GM04504 (cell line): ENCODE measurements at regions not wholly inside any gene's neighbourhood (a gene's known extent, or its start where the extent isn't known, plus 50 kb on each side); places are given as distances from the start of the nearest gene placed in this dataset.
"Not testable (repeated sequence)": the region's sequence is repeated elsewhere in the genome, so short reads cannot be mapped to it uniquely, and the experiment has no call there.

Experiments used
- DNase-seq: peaks from one replicate; pipeline ENCODE4 v3.0.0-alpha.2; 2012; ENCODE audit warnings: low read depth

DNA sequence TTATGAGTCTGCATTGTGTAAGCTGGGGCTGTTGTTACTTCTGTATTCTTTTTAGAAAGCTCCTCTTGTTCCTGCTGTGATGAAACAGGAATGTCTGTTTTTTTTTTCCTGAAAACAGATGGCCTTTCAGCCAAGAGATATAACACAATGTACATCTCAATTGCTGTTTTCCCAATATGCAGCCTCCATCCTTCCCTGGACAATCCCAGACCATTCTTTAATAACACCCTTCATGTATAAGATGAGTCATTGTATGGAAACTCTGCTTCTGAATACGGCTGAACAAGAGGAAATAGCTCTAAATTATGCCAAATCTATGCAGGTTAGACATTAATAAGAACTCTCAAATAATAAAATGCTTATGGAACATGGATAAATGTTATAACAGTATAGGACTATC, 60.2 kb upstream of the LRRC4C start:
- no peak for DNase-seq

DNA sequence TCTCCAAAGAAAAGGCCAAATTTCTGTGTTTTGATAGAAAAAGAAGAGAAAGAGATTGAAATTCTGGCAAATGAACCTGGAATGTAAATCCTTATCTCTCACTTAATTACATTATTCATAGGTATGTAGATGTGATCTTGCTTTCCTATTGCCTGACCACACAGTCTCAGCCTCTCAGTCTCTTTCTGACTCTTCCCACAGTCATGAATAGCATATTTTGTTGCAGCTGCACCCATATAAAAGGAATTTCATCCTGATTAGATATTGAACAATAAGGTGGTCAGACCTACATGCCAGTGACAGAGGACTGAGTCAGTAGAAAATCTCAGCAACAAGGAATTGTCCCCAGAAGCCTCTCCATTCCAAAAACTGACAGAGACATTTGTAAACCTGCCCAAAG, 62.9 kb upstream of the LRRC4C start:
- DNase-seq: peak; percentile 45

DNA sequence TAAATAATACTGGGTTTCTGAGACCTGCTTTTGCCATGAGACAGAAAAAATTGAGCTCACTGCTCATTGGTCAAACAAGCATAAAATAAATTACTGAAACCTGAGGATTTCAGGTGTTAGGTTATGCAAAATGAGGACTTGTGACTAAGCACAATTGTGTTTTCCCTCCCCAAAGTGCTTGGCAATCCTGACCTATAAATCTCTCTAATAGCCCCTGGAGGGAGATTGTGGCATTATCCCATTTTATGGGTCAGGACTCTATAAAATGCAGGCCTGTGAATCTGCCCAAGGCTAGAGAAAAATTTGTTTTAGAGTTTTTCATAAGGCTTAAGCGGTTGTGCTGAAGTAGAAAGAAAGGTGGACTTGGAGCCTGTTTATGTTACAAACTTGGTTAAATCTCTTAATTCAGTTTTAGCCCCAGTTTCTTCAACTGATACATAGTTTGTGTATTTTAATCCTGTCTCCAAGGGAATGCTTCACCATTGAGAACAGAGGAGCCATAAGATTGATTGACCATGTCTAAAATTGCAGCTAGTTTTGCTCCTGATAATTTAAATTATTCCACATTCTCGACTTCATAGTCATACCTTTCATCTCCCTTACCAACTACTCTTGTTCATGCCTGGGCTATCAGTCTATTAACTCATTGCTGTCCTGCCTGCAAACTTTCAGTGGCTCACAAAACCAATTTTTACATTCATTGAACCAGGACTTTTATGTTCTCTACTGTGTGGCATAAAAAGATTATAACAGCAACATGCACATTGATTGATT, 63.6 kb upstream of the LRRC4C start:
- peak; percentile 39 for DNase-seq

DNA sequence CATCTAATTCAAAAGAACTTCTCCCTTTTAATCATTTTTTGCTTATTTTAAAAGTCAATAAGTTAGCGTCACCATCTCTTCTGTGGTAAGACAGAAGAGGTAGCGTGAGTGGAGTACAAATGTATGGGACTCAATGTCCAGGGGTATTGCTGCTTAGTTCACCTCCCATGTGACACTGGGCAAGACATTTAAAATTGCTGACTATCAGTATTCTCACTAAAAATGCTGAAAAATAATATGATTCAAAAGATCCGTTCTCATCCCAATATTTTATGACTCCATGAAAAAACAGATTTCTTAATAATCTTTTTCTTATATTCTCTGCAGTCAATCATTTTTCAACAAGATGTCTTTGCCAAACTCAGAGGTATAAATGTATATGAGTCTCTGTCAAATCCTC, 68.1 kb upstream of the LRRC4C start:
- DNase-seq: no peak

DNA sequence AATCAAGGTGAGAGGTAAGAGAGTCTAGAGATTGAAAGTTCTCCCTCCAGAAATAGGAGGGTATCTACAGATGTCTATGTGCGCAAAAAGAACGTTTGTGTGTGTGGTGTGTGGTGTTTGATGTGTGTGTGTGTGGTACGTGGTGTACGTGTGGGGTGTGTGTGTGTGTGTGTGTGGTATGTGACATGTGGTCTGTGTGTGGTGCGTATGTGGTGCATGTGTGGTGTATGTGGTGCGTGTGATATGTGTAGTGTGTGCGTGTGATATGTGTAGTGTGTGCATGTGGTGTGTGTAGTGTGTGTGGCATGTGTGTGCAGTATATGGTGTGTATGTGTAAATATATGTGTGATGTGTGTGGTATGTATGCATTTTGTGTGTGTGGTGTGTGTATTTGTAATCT, 73.0 kb upstream of the LRRC4C start:
- no peak for DNase-seq

DNA sequence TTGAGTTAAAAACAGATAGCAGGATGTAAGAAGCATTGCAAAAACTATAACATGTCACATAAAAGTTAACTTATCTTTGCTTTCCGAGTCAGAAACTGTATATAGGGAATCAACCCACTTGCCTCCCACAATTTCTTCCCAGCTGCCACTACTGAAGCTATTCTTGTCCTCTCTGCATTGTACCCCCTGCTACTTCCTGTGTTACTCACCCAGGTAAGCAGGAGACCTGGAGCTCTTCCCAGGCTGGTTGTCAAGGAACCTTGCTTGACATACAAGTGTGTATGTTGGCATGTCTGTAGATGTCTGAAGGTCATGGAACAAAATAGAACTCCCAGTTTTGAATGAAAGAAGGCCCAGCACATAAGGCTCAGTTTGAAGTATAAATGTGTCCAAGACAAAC, 74.3 kb upstream of the LRRC4C start:
- no peak for DNase-seq

DNA sequence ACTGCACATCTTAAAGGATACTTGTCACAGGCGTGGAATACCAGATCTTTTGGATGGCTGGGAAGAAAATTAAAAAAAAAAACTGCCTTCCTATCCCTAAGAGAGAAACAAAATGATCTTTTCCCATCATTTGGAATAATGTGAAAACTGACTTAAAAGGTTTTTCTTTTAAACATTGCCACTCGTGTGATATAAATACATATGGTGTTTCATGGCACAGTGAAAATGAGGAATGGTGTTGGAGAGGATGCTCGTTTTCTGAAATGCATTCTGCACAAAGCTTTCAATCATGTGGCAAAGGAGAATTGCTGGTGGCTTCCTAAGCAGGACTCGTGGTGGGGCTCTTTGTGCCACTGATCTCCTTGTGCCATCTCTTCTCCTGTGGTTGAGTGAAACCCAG, 74.9 kb upstream of the LRRC4C start:
- DNase-seq: no peak

DNA sequence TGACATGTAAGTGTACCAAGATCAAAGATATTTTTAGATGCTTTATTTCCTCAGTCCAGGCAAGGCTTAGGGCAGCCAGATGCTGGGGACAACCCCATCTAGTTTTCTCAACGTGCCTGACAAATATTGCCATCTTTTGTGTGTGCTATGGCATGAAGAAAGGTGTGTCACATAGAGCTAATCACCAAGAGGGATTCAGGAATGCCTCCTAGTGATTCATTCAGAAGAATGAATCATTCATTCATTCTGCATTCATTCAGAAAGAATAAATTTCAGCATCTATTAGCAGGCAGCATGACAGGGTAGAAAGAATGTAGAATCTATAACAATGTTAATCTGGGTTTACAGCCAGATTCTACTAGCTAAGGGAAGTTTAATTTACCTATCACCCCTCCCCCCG, 75.4 kb upstream of the LRRC4C start:
- no peak for DNase-seq

DNA sequence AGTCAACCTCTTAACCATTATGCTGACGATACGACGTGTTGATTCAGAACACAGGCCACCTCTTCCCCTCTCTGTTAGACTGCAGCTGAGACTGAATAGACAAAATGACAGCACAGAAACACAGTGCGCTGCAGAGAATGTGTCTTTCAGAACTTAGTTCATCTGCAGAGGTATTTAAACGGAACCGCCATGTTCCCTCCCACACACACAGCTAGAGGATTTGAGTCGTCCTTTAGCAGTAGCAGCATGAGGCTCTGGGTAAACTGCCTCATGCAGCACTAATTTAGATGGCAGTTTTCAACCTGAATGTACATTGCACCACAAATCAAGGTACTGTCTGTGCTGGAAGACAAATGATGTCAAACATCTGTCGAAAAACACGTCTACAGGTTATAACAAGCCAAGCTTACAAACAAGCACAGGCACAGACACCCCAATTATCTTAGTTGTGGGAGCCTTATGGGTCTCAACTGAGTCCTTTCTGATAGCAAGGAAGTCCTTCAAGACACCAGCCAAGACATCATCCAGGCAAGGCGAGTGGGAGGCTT, 76.6 kb upstream of the LRRC4C start:
- no peak for DNase-seq

DNA sequence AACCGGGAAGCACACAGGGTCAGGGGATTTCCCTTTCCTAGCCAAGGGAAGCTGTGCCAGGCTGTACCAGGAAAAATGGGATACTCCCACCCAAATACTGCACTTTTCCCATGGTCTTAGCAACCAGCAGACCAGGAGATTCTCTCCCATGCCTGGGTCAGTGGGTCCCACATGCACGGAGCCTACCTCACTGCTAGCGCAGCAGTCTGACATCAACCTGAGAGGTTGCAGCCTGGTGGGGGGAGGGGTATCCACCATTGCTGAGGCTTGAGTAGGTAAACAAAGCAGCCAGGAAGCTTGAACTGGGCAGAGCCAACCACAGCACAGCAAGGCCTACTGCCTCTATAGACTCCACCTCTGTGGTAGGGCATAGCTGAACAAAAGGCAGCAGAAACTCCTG, 85.5 kb upstream of the LRRC4C start:
- not testable (repeated sequence) for DNase-seq

DNA sequence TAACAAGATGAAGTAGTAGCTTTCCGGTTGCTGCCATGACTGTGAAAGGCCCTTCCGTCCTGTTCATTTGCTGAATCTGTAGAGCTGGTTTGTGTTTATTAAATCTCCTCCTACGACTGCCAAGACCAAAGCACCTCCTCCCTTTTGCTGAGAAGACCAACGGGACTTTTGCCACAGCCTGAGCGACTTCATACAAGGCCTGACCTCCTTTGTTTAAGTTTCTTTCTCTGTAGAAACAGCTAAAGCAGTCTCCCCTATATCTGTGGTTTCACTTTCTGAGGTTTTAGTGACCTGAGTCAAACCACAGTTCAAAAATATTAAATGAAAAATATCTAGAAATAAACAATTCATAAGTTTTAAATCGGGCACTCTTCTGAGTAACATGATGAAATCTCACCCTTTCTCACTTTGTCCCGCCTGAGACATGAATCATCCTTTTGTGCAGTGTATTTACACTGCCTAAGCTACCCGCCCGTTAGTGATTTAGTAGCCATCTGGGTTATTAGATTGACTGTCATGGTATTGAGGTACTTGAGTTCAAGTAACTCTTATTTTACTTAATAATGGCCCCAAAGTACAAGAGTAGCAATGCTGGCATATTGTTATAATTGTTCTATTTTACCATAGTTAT, 119.1 kb upstream of the LRRC4C start:
- no peak for DNase-seq

DNA sequence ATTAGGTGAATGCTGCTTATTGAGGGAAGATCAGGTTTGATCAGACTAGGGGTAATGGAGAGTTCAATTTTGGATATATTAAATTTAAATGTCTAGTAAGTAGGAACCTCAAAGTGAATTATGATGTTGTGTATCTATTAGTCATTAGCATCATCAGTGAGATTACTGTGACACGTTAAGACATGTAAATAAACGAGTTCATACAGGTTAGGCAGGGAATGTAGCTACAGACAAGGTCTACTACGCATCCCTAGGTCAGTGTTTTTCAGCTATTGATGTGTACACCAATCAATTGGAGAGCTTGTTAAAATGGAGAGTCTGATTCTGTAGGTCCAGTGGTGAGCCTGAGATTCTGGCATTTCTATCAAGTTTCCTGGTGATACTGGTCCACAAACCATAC, 120.1 kb upstream of the LRRC4C start:
- no peak for DNase-seq

DNA sequence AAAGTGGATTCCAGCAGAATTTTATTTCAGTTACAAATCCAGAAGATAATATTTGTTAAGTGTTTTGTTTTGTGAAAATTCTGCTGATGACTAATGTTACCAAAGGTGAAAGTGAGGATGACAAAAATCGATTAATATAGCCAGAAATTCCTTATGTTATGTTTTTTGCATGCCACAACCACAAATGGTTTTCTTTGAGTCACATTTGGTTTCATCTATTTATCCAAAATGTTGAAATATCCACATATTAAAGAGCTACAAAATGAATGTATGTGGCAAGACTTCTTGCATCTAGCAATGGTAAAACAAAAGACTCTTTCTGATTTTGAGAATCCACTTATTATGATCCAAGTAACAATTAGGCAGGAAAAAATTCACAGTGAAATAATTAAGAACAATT, 150.1 kb upstream of the LRRC4C start:
- DNase-seq: no peak

DNA sequence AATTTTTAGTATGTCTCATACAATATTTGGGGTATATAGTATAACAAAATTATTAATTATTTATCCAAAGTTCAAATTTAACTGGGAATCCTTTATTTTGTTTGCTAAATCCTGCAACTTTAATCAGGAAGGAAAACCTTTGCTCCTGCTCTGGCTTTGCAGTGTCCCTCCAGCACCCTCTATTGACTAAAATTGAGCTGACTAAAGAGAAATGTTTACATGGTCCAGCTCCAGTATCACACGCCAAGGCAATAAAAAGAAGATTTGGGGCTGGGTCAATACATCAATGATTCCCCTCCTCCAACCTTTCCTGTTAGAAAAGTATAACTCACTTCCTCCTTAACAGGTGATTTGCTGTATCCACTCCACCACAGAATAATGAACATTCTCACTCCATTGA, 153.0 kb upstream of the LRRC4C start:
- DNase-seq: no peak

DNA sequence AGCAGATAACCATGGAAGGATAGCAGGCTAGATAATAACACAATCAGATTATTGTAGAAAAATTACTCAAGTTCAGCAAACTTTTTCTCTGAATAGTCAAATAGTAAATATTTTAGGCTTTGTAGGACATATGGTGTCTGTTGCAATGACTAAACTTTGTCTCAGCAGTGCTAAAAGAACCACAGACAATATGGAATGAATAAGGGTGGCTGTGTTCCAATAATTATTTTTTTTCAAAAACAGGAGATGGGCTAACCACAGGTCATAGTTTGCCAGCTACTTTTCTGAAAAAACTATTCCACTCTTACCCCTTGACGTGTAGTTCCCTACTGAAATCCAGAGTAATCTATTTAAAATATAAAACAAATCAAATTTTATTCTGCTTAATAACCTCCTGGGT, 153.9 kb upstream of the LRRC4C start:
- peak; percentile 65 for DNase-seq

DNA sequence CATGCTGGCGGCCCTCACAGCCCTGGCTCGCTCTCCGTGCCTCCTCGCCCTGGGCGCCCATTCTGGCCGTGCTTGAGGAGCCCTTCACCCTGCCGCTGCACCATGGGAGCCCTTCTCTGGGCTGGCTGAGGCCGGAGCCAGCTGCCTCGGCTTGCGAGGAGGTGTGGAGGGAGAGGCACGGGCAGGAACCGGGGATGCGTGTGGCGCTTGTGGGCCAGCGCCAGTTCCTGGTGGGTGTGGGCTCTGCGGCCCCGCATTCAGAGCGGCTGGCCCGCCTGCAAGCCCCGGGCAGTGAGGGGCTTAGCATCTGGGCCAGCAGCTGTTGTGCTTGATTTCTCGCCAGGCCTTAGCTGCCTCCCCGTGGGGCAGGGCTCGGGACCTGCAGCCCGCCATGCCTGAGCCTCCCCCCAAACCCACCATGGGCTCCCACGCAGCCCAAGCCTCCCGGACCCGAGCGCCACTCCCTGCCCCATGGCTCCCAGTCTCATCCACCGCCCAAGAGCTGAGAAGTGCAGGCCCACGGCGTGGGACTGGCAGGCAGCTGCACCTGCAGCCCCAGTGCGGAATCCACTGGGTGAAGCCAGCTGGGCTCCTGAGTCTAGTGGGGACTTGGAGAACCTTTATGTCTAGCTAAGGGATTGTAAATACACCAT, 163.4 kb upstream of the LRRC4C start:
- no peak for DNase-seq

DNA sequence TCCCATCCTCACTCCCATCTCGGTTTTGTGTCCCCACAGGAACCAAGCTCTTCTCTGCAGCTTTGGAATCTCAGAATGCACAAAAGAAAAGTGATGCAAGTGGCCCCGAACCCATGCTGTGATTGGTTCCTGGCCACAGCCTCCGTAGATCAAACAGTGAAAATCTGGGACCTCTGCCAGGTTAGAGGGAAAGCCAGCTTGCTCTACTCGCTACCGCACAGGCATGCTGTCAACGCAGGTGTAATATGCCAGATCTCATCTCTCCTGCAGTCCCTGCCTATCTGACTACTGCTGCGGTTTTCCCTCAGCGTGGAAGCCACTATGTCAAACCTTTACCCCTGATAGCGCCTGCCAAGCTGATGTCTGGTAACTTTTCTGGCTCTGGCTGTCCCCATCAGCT, 200.5 kb upstream of the LRRC4C start:
- no peak for DNase-seq

DNA sequence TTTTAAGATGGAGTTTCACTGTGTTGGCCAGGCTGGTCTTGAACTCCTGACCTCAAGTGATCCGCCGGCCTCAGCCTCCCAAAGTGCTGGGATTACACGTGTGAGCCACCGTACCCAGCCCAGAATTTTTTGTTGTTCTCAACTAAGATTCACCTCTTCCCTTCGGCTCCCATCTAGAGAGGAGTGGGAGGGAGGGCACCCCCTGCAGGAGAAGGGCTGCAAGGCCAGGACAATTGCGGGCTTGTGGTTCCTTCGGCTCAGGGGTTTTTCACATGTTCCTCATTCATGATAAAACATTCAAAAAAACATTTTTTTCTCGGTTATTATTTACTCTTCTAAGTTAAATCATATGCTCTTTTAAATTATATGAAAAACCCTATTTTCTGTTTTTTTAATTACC, 201.1 kb upstream of the LRRC4C start:
- DNase-seq: no peak

DNA sequence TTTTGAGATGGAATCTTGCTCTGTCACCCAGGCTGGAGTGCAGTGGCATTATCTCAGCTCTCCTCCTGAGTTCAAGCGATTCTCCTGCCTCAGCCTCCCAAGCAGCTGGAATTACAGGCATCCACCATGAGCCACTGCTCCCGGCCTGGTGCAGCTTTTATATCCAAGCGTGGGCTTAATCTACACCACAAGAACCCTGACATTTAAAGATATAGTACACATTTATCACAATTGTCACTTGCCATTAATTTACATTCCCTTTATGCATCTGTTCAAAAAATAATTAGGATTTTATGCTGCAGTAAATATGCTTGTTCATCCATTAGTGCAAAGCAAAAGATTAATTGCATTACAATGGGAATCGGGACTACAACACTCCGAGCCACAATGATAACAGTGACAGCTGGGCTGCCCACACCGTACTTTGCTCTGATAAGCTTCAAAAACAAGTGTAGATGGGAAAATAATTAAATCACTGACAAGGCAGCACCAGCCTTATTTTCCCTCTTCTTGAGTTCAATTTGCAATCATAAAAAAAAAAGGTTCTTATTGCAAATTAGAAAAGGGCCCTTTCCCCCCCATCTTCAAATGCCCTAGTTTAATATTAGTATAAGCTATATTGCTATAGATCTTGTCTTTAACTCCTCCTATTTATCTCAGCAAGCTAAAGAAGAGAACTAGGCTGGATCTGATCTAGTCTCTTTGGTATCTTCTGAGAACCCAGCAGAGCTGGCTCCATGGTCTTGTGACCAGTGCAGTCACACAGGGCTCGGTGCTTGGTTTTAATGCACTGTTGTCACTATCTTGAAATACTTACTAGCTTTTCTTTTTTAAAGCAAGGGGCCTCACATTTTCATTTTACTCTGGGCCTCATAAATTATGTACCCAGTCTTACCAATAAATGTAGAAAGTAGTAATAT, 206.2 kb upstream of the LRRC4C start:
- DNase-seq: no peak

DNA sequence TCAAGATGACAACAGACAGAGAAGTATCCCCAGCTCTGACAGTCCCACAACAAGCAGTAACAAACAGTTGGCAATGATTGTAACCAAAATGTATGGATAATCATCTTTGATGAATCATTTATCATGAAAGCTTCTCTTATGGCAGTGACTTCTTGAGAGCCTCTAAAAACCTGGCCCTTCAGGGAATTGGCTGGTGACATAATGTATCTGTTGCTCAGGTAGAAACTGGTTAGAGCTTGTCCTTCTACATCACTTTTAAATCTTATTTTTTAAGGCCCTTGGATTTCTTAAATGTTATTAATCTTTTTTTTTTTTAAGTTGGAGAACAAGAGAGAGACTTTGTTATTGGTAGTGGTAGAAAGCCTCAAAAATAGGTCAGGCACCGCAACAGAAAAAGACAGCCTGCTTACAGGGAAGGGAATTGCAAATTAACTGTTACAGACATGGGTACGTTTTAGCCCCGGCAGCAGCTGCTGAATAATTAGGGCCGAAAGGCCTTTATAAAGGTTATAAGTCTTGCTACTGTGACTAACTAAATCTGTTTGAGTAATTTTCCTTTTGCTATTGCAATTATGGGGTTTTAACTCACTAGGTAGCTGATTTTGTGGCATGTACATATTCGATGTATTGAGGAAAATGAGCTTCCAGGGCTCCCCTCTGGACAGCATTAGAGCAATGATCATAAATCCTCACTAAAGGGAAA, 207.7 kb upstream of the LRRC4C start:
- DNase-seq: no peak

DNA sequence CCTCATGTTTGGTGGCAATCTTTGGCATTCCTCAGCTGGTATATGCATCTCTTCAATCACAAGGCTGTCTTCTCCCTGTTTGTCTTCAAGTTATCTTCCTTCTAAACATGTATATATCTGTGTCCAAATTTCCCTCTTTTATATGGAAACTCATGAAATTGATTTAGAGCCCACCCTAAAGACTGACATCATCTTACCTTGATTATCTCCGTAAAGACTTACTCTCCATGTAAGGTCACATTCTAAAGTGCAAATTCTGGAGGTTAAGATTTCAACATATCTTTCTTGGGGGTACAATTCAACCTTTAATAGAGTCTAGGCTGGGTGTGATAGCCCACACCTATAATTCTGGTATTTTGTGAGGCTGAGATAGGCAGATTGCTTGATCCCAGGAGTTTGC, 215.8 kb upstream of the LRRC4C start:
- DNase-seq: no peak

DNA sequence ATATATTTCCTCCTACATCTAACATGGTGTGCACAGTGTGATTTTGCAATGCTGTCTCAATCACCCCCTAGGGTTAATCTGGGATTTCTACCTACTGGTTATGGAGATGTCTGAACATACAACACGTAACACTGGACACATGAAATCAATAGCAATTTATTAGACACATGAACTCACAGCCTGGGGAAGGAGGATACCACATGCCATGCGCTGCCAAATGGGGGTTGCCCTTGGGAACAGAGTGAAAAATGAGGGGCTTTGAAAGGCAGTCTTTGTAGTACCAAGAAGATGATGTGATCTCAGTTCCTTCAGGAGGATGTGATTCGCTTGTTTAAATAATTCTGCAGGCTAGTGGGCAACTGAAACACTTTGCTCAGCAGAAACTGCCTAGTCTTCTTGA, 253.6 kb upstream of the LRRC4C start:
- no peak for DNase-seq
